Superior temporal gyrus (tissue), 1 donor: ENCODE measurements at regions not wholly inside any gene's neighbourhood (a gene's known extent, or its start where the extent isn't known, plus 50 kb on each side); places are given as distances from the start of the nearest gene placed in this dataset.

ENCODE experiments used
- DNase-seq: peaks from one replicate; pipeline ENCODE4 v3.0.0-alpha.2; 2016; ENCODE audit errors: extremely low spot score

DNA sequence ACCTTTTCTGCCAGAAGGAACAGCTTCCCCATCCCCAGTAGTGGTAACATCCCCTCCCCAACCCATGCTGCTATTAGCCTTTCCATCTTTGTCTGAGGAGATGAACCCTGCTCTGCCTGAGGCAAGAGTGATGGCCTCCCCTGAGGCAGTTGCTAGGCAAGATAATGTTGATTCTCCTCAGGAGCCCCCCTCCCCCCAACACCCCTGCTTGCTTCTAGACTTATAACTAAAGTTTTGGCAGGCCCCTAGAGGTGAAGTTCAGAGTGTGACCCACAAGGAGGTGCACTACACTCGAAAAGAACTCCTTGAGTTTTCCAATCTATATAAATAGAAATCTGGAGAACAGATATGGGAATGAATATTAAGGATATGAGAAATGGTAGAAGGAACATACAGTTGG lies 962.5 kb downstream of the ADGRL3 start:
- DNase-seq, result no peak

DNA sequence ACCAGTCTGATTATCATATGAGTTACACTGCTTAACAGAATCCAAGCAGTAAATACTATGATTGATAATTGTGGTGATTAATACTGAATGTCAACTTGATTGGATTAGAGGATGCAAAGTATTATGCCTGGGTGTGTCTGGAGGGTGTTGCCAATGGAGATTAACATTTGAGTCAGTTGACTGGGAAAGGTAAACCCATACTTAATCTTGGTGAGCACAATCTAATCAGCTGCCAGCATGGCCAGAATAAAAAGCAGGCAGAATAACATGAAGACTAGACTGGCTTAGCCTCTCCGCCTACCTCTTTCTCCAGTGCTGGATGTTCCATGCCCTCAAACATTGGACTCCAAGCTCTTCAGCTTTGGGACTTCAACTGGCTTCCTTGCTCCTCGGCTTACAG lies 961.3 kb downstream of the ADGRL3 start:
- no peak for DNase-seq

- no peak for DNase-seq
These were observed 959.8 kb downstream of the ADGRL3 start for GRCh38 chr4:62159876-62160275.

DNA sequence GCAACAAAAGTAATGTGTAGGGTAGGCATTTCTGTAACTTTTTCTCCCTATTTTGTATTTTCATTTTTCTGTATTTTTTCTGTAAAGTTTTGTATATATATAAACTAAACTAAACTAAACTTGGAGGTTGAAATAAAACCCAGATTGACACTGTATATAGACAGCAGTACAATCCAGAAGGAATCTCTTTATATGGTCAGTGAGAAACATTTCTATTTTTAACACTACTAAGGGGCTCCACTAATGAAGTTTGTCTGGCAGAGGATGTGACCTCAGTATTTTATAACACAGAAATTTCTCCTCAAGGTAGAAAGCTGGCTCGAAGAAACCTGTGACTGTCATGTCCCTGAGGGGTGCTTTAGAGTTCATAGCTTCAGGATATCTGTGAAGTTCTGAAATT lies 959.2 kb downstream of the ADGRL3 start:
- DNase-seq, result no peak

GRCh38 chr4:62156205-62156604 lies 956.1 kb downstream of the ADGRL3 start:
- DNase-seq, result no peak

- no peak for DNase-seq
These were observed 945.1 kb downstream of the ADGRL3 start for GRCh38 chr4:62145276-62145675.

- no peak for DNase-seq
These were observed 944.3 kb downstream of the ADGRL3 start for GRCh38 chr4:62144431-62144830.

GRCh38 chr4:62135565-62136156 lies 935.5 kb downstream of the ADGRL3 start:
- no peak for DNase-seq

DNA sequence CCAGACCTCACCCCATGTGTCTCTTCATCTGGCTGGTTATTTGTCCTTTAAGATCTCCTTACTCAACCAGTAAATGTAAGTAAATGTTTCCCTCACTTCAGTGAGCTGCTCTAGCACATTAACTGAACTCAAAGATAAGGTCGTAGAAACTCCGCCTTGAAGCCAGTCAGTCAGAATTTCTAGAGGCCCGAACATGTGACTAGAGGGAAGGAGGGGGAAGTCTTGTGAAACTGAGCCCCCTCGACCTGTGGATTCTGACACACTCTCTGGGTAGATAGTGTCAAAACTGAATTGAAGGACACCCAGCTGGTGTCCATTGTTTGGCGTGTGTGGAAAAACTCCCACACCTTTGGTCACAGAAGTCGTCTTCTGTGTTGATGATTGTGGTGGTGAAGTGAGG lies 933.9 kb downstream of the ADGRL3 start:
- DNase-seq, result no peak

DNA sequence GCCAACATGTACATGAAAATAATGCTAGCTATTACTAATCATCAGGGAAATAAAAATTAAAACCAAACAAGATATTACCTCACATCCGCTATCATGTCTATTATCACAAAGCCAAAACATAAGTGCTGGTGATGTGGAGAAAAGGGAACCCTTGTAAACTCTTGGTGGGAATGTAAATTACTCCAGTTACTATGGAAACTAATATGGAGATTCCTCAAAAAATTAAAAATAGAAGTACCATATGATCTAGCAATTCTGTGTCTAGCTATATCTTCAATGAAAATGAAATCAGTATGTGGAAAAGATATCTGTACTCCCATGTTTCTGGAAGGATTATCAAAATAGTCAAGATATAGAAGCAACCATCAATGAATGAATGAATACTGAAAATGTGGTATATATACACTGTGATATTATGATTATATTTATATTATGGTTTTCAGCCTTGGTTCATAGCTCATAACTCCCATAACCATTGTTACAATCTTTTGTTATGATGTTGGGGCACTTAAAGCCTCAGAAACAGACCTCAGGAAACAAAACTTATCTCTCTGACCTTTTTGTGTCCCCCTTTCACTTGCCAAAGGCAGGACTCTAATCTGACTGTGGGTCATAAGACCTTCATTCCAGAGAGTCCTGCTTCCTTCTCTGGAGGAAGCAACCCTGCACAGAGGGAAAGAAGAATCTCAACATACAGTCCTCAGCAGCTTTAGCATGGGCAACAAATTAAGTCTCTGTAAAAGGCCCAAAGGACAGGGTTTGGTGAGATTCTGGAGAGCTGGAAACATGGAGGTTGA lies 933.2 kb downstream of the ADGRL3 start:
- DNase-seq, result no peak

DNA sequence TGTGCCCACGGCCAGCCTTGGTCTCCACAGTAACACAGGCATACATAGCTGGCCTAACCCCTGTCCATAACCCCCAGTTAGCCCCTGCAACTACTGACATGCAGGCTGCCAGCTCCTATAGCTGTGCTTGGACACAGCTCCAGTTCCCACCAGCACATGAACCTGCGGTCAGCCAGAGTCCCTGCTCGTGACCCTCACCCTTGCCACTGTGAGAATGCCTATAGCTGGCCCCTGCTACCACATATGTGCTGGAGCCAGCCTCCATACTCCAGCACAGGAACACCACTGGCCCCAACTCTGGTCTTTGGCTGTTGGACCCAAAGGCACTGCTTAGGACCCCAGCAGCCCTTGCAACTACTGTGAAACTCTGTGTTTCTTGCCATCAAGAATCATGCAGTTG lies 930.9 kb downstream of the ADGRL3 start:
- DNase-seq, result no peak

GRCh38 chr4:62130637-62131036 lies 930.5 kb downstream of the ADGRL3 start:
- DNase-seq, result no peak

- no peak for DNase-seq
These were observed 930.1 kb downstream of the ADGRL3 start for GRCh38 chr4:62130230-62130629.
